Trophoblast cell (in vitro differentiated cells and primary cell): ENCODE measurements at regions not wholly inside any gene's neighbourhood (a gene's known extent, or its start where the extent isn't known, plus 50 kb on each side); places are given as distances from the start of the nearest gene placed in this dataset.

ENCODE experiments used
- DNase-seq, 2 donors: peaks; one replicate each; pipeline ENCODE4 v3.0.0-alpha.2; 2016
- H2AFZ ChIP-seq: 2 replicates; pipeline ENCODE4 v1.6.1; 2013; ENCODE audit warnings: low read length, moderate library complexity, mild to moderate bottlenecking; ENCODE audit not compliant: insufficient read depth, poor library complexity
- H2AK5ac ChIP-seq: 2 replicates; pipeline ENCODE4 v1.6.1; 2013; ENCODE audit warnings: mild to moderate bottlenecking, low read length
- H2BK120ac ChIP-seq: 2 replicates; pipeline ENCODE4 v1.6.1; 2013; ENCODE audit warnings: low read length, mild to moderate bottlenecking, moderate library complexity; ENCODE audit not compliant: insufficient read depth, poor library complexity
- H2BK12ac ChIP-seq: 2 replicates; pipeline ENCODE4 v1.6.1; 2013; ENCODE audit warnings: mild to moderate bottlenecking, low read length, moderate library complexity
- H2BK5ac ChIP-seq: 2 replicates; pipeline ENCODE4 v1.6.1; 2013; ENCODE audit warnings: low read length, low read depth, moderate library complexity, mild to moderate bottlenecking; ENCODE audit not compliant: poor library complexity
- H3K14ac ChIP-seq: 2 replicates; pipeline ENCODE4 v1.6.1; 2013; ENCODE audit warnings: mild to moderate bottlenecking, low read length
- H3K18ac ChIP-seq: 2 replicates; pipeline ENCODE4 v1.6.1; 2013; ENCODE audit warnings: mild to moderate bottlenecking, low read length
- H3K23ac ChIP-seq: 2 replicates; pipeline ENCODE4 v1.6.1; 2013; ENCODE audit warnings: low read length
- H3K27ac ChIP-seq: 2 replicates; pipeline ENCODE4 v1.5.1; 2013; ENCODE audit warnings: low read depth, mild to moderate bottlenecking, inconsistent platforms, low read length, moderate library complexity
- H3K27me3 ChIP-seq: 2 replicates; pipeline ENCODE4 v1.6.1; 2013; ENCODE audit warnings: inconsistent platforms, mild to moderate bottlenecking, low read length, moderate library complexity; ENCODE audit not compliant: insufficient read depth
- H3K36me3 ChIP-seq, 2 experiments: 1 replicate in 1 of 2; 2 replicates in 1 of 2; pipeline ENCODE4 v1.6.1; 2013; ENCODE audit warnings: low read length in 2 of 2, mild to moderate bottlenecking in 2 of 2, moderate library complexity in 1 of 2; ENCODE audit not compliant: insufficient read depth in 2 of 2, control insufficient read depth in 1 of 2
- H3K4ac ChIP-seq: 2 replicates; pipeline ENCODE4 v1.6.1; 2013; ENCODE audit warnings: low read depth, mild to moderate bottlenecking, low read length, moderate library complexity
- H3K4me1 ChIP-seq, 2 experiments: 1 replicate in 1 of 2; 2 replicates in 1 of 2; pipeline ENCODE4 v1.6.1; 2013; ENCODE audit warnings: low read length in 2 of 2, mild to moderate bottlenecking in 2 of 2, moderate library complexity in 1 of 2; ENCODE audit not compliant: insufficient read depth in 2 of 2, control insufficient read depth in 1 of 2
- H3K4me2 ChIP-seq: 2 replicates; pipeline ENCODE4 v1.6.1; 2013; ENCODE audit warnings: inconsistent platforms, mild to moderate bottlenecking, low read length, moderate library complexity
- H3K4me3 ChIP-seq: 2 replicates; pipeline ENCODE4 v1.5.1; 2013; ENCODE audit warnings: mild to moderate bottlenecking, low read depth, low read length, inconsistent platforms
- H3K79me1 ChIP-seq: one replicate; pipeline ENCODE4 v1.6.1; 2013; ENCODE audit warnings: low read length
- H3K79me2 ChIP-seq: 2 replicates; pipeline ENCODE4 v1.6.1; 2013; ENCODE audit warnings: low read length, mild to moderate bottlenecking; ENCODE audit not compliant: control insufficient read depth, insufficient read depth, poor library complexity
- H3K9ac ChIP-seq: 2 replicates; pipeline ENCODE4 v1.6.1; 2013; ENCODE audit warnings: mild to moderate bottlenecking, low read length
- H3K9me3 ChIP-seq: 2 replicates; pipeline ENCODE4 v1.6.1; 2013; ENCODE audit warnings: low read depth, mild to moderate bottlenecking, control low read depth, inconsistent platforms, low read length; ENCODE audit not compliant: insufficient read depth
- H4K12ac ChIP-seq: 2 replicates; pipeline ENCODE4 v1.6.1; 2013; ENCODE audit warnings: low read depth, mild to moderate bottlenecking, low read length, moderate library complexity
- H4K8ac ChIP-seq: 2 replicates; pipeline ENCODE4 v1.6.1; 2013; ENCODE audit warnings: low read depth, mild to moderate bottlenecking, low read length, moderate library complexity
- H4K91ac ChIP-seq: one replicate; pipeline ENCODE4 v1.6.1; 2013; ENCODE audit warnings: low read depth, mild to moderate bottlenecking, low read length, moderate library complexity
- WGBS: extraction: QIAGEN DNeasy Blood & Tissue Kit; methylation state at CpG from one replicate; pipeline ENCODE4 v1.1.7; 2013; ENCODE audit warnings: missing lambda C conversion rate; ENCODE audit not compliant: insufficient read length, insufficient coverage; ENCODE audit errors: extremely low coverage; 5-methylcytosine and 5-hydroxymethylcytosine counted together

DNA sequence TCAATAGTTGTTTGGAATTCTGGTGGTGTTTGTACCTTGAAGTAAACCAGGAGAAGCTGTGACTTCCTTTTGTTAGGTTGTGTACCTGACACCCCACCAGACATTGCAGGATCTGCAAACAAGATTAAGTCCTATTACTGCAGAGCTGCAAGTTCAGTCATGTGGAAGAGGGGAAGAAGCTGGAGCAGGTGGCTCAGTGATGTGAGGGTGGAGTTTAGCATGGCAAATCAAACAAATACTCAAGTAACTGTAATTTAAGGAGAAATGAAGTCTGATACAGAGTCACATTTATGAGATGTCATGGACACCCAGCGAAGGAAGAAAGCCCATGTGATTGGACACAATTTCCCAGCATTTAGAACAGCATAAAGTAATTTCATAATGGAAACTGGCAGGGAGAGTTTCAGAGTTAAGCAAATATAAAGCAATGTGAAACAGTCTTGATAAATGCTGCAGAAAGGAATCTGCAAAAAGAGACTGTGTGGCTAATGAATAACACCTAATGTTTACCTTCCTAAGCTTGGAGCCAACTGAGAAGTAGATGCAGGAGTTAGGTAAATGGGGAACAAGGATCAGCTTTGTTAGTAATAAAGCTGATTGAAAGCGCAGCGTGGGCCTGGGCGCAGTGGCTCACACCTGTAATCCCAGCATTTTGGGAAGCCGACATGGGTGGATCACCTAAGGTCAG lies 249.1 kb downstream of the GBA3 start:
- no peak overlapping the region for H3K14ac ChIP-seq
- H3K4me3 ChIP-seq: no peak overlapping the region
- H2AK5ac ChIP-seq: no peak overlapping the region
- no peak overlapping the region for H4K91ac ChIP-seq
- H2BK120ac ChIP-seq: no peak overlapping the region
- no peak overlapping the region for H4K12ac ChIP-seq
- no peak overlapping the region for H3K9ac ChIP-seq
- H2BK12ac ChIP-seq: no peak overlapping the region
- no peak overlapping the region for H2AFZ ChIP-seq
- no peak overlapping the region for H2BK5ac ChIP-seq
- no peaks in the 10 kb centered on the region for H3K36me3 ChIP-seq
- no peak overlapping the region for H3K27ac ChIP-seq
- no peak overlapping the region for H3K4ac ChIP-seq
- no peaks in the 10 kb centered on the region for H3K4me1 ChIP-seq
- H3K27me3 ChIP-seq: no peaks in the 10 kb centered on the region
- no peaks in the 10 kb centered on the region for H3K9me3 ChIP-seq
- no peak overlapping the region for H3K23ac ChIP-seq
- H4K8ac ChIP-seq: no peak overlapping the region
- no peaks in the 10 kb centered on the region for H3K79me2 ChIP-seq
- no CpG with 5 or more reads among the region's 5 CpGs for WGBS
- no peaks in the 10 kb centered on the region for H3K79me1 ChIP-seq
- DNase-seq: no peak
- H3K18ac ChIP-seq: no peak overlapping the region
- no peak overlapping the region for H3K4me2 ChIP-seq

DNA sequence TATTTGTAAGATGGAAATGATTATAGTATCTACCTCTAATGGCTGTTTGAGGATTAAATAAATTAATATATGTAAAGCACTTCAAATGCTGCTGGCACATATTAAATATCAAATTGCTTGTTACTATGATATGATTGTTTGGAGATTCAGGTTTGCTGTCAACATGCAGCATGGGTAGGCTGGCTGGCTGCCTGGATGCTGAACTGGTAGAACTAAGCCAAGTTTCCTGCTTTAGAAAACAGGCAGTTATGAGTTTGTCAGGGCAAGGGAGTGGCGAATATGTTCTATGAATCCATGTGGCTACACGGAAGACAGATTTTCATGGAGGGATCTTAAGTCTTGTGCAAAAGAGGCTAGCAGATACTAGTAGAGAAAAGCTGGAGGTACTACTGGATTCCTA lies 239.6 kb downstream of the GBA3 start:
- Histone ChIP-seq H3K4me1 (no peaks in the 10 kb centered on the region), H4K8ac (no peak overlapping the region), H3K4ac (no peak overlapping the region), H3K18ac (no peak overlapping the region), H2BK120ac (no peak overlapping the region), H3K79me2 (no peaks in the 10 kb centered on the region), H3K79me1 (no peaks in the 10 kb centered on the region), H4K91ac (no peak overlapping the region), H3K4me2 (no peak overlapping the region), H2AFZ (no peak overlapping the region), H3K27me3 (no peaks in the 10 kb centered on the region), H3K27ac (no peak overlapping the region), H3K4me3 (no peak overlapping the region), H3K23ac (no peak overlapping the region), H3K36me3 (no peaks in the 10 kb centered on the region), H3K14ac (no peak overlapping the region), H2BK5ac (no peak overlapping the region), H4K12ac (no peak overlapping the region), H2AK5ac (no peak overlapping the region), H3K9ac (no peak overlapping the region), H2BK12ac (no peak overlapping the region), H3K9me3 (no peaks in the 10 kb centered on the region)
- DNase-seq: no peak
- WGBS: no CpG with 5 or more reads among the region's 2 CpGs

DNA sequence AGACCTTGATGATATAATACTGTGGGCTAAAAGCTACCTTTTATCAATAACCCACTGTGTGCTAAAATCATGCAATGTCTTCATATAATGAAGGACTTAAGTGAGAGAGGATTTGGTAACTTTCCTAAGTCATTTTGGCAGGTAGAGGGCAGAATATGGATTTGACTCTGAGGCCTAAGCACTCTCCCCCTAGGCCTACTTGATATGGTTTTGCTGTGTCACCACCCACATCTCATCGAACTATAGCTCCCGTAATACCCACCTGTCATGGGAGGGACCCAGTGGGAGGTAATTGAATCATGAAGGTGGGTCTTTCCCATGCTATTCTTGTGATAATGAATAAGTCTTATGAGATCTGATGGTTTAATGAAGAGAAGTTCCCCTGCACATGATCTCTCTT lies 229.7 kb downstream of the GBA3 start:
- Histone ChIP-seq H3K14ac (no peak overlapping the region), H3K18ac (no peak overlapping the region), H4K91ac (no peak overlapping the region), H3K4me3 (no peak overlapping the region), H3K9me3 (no peaks in the 10 kb centered on the region), H3K27ac (no peak overlapping the region), H3K4me2 (no peak overlapping the region), H3K79me1 (no peaks in the 10 kb centered on the region), H3K9ac (no peak overlapping the region), H3K79me2 (no peaks in the 10 kb centered on the region), H3K27me3 (no peaks in the 10 kb centered on the region), H3K4me1 (no peaks in the 10 kb centered on the region), H2AK5ac (no peak overlapping the region), H2BK120ac (no peak overlapping the region), H3K4ac (no peak overlapping the region), H3K23ac (no peak overlapping the region), H2AFZ (no peak overlapping the region), H2BK12ac (no peak overlapping the region), H4K8ac (no peak overlapping the region), H3K36me3 (no peaks in the 10 kb centered on the region), H4K12ac (no peak overlapping the region), H2BK5ac (no peak overlapping the region)
- no CpG with 5 or more reads among the region's 2 CpGs for WGBS
- no peak for DNase-seq

DNA sequence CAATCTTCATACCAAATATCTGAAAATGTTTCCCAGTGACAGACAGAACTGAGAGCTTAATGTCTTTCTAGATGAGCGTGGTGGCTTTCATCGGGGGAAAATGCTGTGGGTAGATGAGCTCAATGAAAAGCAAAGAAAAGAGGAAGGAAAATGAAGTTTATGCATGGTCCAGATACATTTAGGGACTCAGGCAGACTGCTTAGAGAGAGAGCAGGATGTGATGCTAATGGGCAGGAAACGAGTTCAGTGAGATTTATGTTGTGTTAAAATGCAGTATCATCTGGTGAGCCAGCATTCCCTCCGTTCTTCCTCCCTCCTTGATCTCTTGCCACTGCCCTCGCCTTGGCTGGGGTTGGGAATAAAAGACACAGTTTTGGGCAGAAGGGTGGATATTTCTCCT lies 229.2 kb downstream of the GBA3 start:
- no peak for DNase-seq

More for the DNA sequence above, 229.2 kb downstream of the GBA3 start:
- H3K4me2 ChIP-seq: no peak overlapping the region
- H3K9me3 ChIP-seq: no peaks in the 10 kb centered on the region
- no peak overlapping the region for H2BK5ac ChIP-seq
- no peak overlapping the region for H2BK120ac ChIP-seq
- H3K23ac ChIP-seq: no peak overlapping the region
- no peak overlapping the region for H3K9ac ChIP-seq
- no peaks in the 10 kb centered on the region for H3K79me1 ChIP-seq
- H2AK5ac ChIP-seq: no peak overlapping the region
- H2AFZ ChIP-seq: no peak overlapping the region
- H2BK12ac ChIP-seq: no peak overlapping the region
- H3K14ac ChIP-seq: no peak overlapping the region
- WGBS: no CpG with 5 or more reads among the region's 5 CpGs
- no peak overlapping the region for H4K91ac ChIP-seq
- H3K36me3 ChIP-seq: no peaks in the 10 kb centered on the region
- no peak overlapping the region for H3K18ac ChIP-seq
- H4K8ac ChIP-seq: no peak overlapping the region
- no peak overlapping the region for H3K27ac ChIP-seq
- H3K4me3 ChIP-seq: no peak overlapping the region
- H3K27me3 ChIP-seq: no peaks in the 10 kb centered on the region
- no peaks in the 10 kb centered on the region for H3K79me2 ChIP-seq
- H3K4ac ChIP-seq: no peak overlapping the region
- no peaks in the 10 kb centered on the region for H3K4me1 ChIP-seq
- H4K12ac ChIP-seq: no peak overlapping the region
